Karpas-422 (cell line): ENCODE measurements at regions not wholly inside any gene's neighbourhood (a gene's known extent, or its start where the extent isn't known, plus 50 kb on each side); places are given as distances from the start of the nearest gene placed in this dataset.

ENCODE experiments used
- DNase-seq: peaks from one replicate; pipeline ENCODE4 v3.0.0-alpha.2; 2015
- H2AFZ ChIP-seq: fragments of 200-600 bp; sonication (generic); 2 replicates; pipeline ENCODE4 v1.6.1; 2014; ENCODE audit warnings: antibody characterized with exemption, low read length, mixed read lengths
- H3K27ac ChIP-seq: fragments of 200-600 bp; sonication (generic); 2 replicates; pipeline ENCODE4 v1.5.1; 2014; ENCODE audit warnings: mild to moderate bottlenecking, low read length, moderate library complexity
- H3K27me3 ChIP-seq: fragments of 200-600 bp; sonication (generic); 2 replicates; pipeline ENCODE4 v1.6.1; 2014; ENCODE audit warnings: low read length, mixed read lengths
- H3K36me3 ChIP-seq: fragments of 200-600 bp; sonication (generic); 2 replicates; pipeline ENCODE4 v1.6.1; 2014; ENCODE audit warnings: low read length, mixed read lengths; ENCODE audit not compliant: insufficient read depth
- H3K4me1 ChIP-seq: fragments of 200-600 bp; sonication (generic); 2 replicates; pipeline ENCODE4 v1.6.1; 2014; ENCODE audit warnings: mild to moderate bottlenecking, low read length, mixed read lengths
- H3K4me2 ChIP-seq: fragments of 200-600 bp; sonication (generic); 2 replicates; pipeline ENCODE4 v1.6.1; 2014; ENCODE audit warnings: low read length, low read depth, mild to moderate bottlenecking; ENCODE audit not compliant: poor library complexity, severe bottlenecking
- H3K4me3 ChIP-seq: fragments of 200-600 bp; sonication (generic); 2 replicates; pipeline ENCODE4 v1.5.1; 2014; ENCODE audit warnings: mild to moderate bottlenecking, antibody characterized with exemption, low read length, mixed read lengths
- H3K79me2 ChIP-seq: fragments of 200-600 bp; sonication (generic); 2 replicates; pipeline ENCODE4 v1.6.1; 2014; ENCODE audit warnings: mild to moderate bottlenecking, low read length, mixed read lengths
- H3K9ac ChIP-seq: fragments of 200-600 bp; sonication (generic); 2 replicates; pipeline ENCODE4 v1.6.0; 2014; ENCODE audit warnings: low read length
- H3K9me2 ChIP-seq: fragments of 200-600 bp; sonication (generic), shearing (Covaris generic); replicated peaks from 2 replicates; pipeline ENCODE4 v1.6.0; 2014; ENCODE audit warnings: mild to moderate bottlenecking, low read length, moderate library complexity; ENCODE audit not compliant: insufficient read depth
- H3K9me3 ChIP-seq: fragments of 300-700, 200-600 bp; sonication (generic); 2 replicates; pipeline ENCODE4 v1.6.1; 2014; ENCODE audit warnings: low read length, mixed read lengths
- H4K20me1 ChIP-seq: fragments of 200-600 bp; sonication (generic); 2 replicates; pipeline ENCODE4 v1.6.1; 2014; ENCODE audit warnings: mild to moderate bottlenecking, antibody characterized with exemption, low read length, low read depth; ENCODE audit not compliant: insufficient read depth

- Histone ChIP-seq H4K20me1 (no peaks in the 10 kb centered on the region), H3K4me2 (no peak overlapping the region), H3K27me3 (no peaks in the 10 kb centered on the region), H3K27ac (no peak overlapping the region), H3K9me2 (no peaks in the 10 kb centered on the region), H3K9ac (no peak overlapping the region), H3K4me3 (no peak overlapping the region), H3K36me3 (no peaks in the 10 kb centered on the region), H3K4me1 (no peaks in the 10 kb centered on the region), H2AFZ (no peak overlapping the region), H3K9me3 (no peaks in the 10 kb centered on the region), H3K79me2 (no peaks in the 10 kb centered on the region)
- no peak for DNase-seq
These were observed 120.4 kb downstream of the NEDD1 start for GRCh38 chr12:97027482-97027881.

GRCh38 chr12:97038131-97038530, 131.1 kb downstream of the NEDD1 start:
- Histone ChIP-seq H3K4me3 (no peak overlapping the region), H3K79me2 (no peaks in the 10 kb centered on the region), H3K4me1 (no peaks in the 10 kb centered on the region), H3K36me3 (no peaks in the 10 kb centered on the region), H4K20me1 (no peaks in the 10 kb centered on the region), H3K9me2 (no peaks in the 10 kb centered on the region), H3K27me3 (no peaks in the 10 kb centered on the region), H3K9ac (no peak overlapping the region), H3K4me2 (no peak overlapping the region), H3K9me3 (no peaks in the 10 kb centered on the region), H3K27ac (no peak overlapping the region), H2AFZ (no peak overlapping the region)
- DNase-seq = no peak

- H3K9me3 ChIP-seq = no peaks in the 10 kb centered on the region
- H4K20me1 ChIP-seq = no peaks in the 10 kb centered on the region
- no peak overlapping the region for H3K4me3 ChIP-seq
- H3K79me2 ChIP-seq = no peaks in the 10 kb centered on the region
- H3K36me3 ChIP-seq = no peaks in the 10 kb centered on the region
- no peak for DNase-seq
- no peak overlapping the region for H3K9ac ChIP-seq
- H3K4me2 ChIP-seq = no peak overlapping the region
- H2AFZ ChIP-seq = no peak overlapping the region
- H3K27ac ChIP-seq = no peak overlapping the region
- no peaks in the 10 kb centered on the region for H3K9me2 ChIP-seq
- no peaks in the 10 kb centered on the region for H3K27me3 ChIP-seq
- no peaks in the 10 kb centered on the region for H3K4me1 ChIP-seq
These were observed 131.8 kb downstream of the NEDD1 start for GRCh38 chr12:97038834-97039233.

DNA sequence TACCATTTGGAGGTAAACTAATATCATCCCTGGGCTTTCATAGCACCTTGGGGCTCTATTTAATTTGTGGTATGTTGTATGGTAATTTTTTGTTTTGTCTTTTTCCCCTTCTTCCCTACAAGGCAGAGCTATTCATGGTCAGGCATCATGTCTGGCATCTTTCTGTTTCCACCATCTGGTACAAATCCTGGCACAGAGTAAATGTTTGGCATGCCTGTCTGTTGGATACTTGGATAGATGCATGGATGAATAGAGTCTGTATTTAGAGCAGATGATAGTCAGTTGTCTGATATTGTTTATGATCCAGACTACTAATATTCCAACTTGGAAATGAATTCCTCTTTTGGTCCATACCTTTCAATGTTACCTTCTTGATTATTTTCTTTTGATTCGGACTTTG, 139.8 kb downstream of the NEDD1 start:
- DNase-seq = no peak
- Histone ChIP-seq H4K20me1 (no peaks in the 10 kb centered on the region), H2AFZ (no peak overlapping the region), H3K4me1 (no peaks in the 10 kb centered on the region), H3K9me3 (no peaks in the 10 kb centered on the region), H3K27ac (no peak overlapping the region), H3K36me3 (no peaks in the 10 kb centered on the region), H3K79me2 (no peaks in the 10 kb centered on the region), H3K9me2 (no peaks in the 10 kb centered on the region), H3K9ac (no peak overlapping the region), H3K4me3 (no peak overlapping the region), H3K27me3 (no peaks in the 10 kb centered on the region), H3K4me2 (no peak overlapping the region)

DNA sequence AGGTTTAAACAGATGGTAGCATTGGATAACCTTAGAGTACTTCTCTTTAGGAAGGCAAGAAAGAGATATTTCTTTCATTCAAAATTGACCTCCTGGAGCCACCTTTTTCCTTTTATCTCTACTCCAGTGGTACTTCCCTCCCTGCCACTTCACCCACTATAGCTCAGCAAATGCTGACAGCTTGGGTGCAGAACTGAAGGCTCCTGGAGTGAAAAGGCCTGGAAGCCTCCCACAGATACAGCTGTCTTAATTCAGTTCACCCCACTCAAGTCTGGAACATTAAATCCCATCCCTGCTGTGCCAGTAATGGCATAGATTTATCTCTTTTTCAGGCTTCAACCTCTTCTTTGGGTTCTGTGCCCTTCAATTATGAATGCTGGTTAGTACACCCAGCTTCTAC, 140.3 kb downstream of the NEDD1 start:
- Histone ChIP-seq H3K4me2 (no peak overlapping the region), H3K4me3 (no peak overlapping the region), H3K9me3 (no peaks in the 10 kb centered on the region), H2AFZ (no peak overlapping the region), H3K79me2 (no peaks in the 10 kb centered on the region), H4K20me1 (no peaks in the 10 kb centered on the region), H3K9me2 (no peaks in the 10 kb centered on the region), H3K9ac (no peak overlapping the region), H3K27me3 (no peaks in the 10 kb centered on the region), H3K27ac (no peak overlapping the region), H3K36me3 (no peaks in the 10 kb centered on the region), H3K4me1 (no peaks in the 10 kb centered on the region)
- DNase-seq = no peak

GRCh38 chr12:97048421-97049035, 141.5 kb downstream of the NEDD1 start:
- Histone ChIP-seq H3K27ac (no peak overlapping the region), H3K36me3 (no peaks in the 10 kb centered on the region), H3K9me3 (no peaks in the 10 kb centered on the region), H3K9me2 (no peaks in the 10 kb centered on the region), H3K27me3 (no peaks in the 10 kb centered on the region), H3K4me2 (no peak overlapping the region), H2AFZ (no peak overlapping the region), H3K4me1 (no peaks in the 10 kb centered on the region), H4K20me1 (no peaks in the 10 kb centered on the region), H3K79me2 (no peaks in the 10 kb centered on the region), H3K4me3 (no peak overlapping the region), H3K9ac (no peak overlapping the region)
- DNase-seq = no peak

GRCh38 chr12:97050509-97050908, 143.5 kb downstream of the NEDD1 start:
- no peak for DNase-seq
- Histone ChIP-seq H3K4me3 (no peak overlapping the region), H3K4me2 (no peak overlapping the region), H3K27ac (no peak overlapping the region), H3K9me3 (no peaks in the 10 kb centered on the region), H3K27me3 (no peaks in the 10 kb centered on the region), H3K9ac (no peak overlapping the region), H4K20me1 (no peaks in the 10 kb centered on the region), H3K4me1 (no peaks in the 10 kb centered on the region), H3K9me2 (no peaks in the 10 kb centered on the region), H3K36me3 (no peaks in the 10 kb centered on the region), H3K79me2 (no peaks in the 10 kb centered on the region), H2AFZ (no peak overlapping the region)

DNA sequence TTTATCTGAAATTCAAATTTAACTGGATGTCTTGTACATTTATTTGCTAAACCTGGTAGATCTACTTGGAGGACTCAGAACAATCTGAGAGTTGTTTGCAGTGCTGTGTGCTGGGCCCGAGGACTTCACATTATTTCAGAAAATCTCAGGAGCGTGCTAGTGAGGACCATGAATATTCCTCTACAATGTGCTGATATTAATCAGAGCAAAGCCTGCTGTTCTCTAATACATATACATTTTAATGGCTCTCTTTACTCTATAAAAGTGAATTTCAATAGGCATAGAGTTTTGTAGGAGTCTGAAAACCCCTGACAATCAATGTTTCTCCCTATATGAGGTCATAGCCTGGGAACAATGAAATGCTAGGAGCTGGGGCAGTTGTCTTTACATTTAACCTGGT, 144.3 kb downstream of the NEDD1 start:
- Histone ChIP-seq H3K4me2 (no peak overlapping the region), H3K9me3 (no peaks in the 10 kb centered on the region), H3K4me1 (no peaks in the 10 kb centered on the region), H4K20me1 (no peaks in the 10 kb centered on the region), H3K27me3 (no peaks in the 10 kb centered on the region), H3K9ac (no peak overlapping the region), H3K4me3 (no peak overlapping the region), H3K9me2 (no peaks in the 10 kb centered on the region), H3K79me2 (no peaks in the 10 kb centered on the region), H3K36me3 (no peaks in the 10 kb centered on the region), H3K27ac (no peak overlapping the region), H2AFZ (no peak overlapping the region)
- no peak for DNase-seq

GRCh38 chr12:97061171-97061570, 154.1 kb downstream of the NEDD1 start:
- Histone ChIP-seq H4K20me1 (no peaks in the 10 kb centered on the region), H3K4me3 (no peak overlapping the region), H3K4me2 (no peak overlapping the region), H3K9ac (no peak overlapping the region), H2AFZ (no peak overlapping the region), H3K36me3 (no peaks in the 10 kb centered on the region), H3K9me3 (no peaks in the 10 kb centered on the region), H3K27me3 (no peaks in the 10 kb centered on the region), H3K79me2 (no peaks in the 10 kb centered on the region), H3K4me1 (no peaks in the 10 kb centered on the region), H3K27ac (no peak overlapping the region), H3K9me2 (no peaks in the 10 kb centered on the region)
- DNase-seq = no peak
